T-cell (primary cell): ENCODE measurements at regions not wholly inside any gene's neighbourhood (a gene's known extent, or its start where the extent isn't known, plus 50 kb on each side); places are given as distances from the start of the nearest gene placed in this dataset.
A peak's percentile ranks its signal among the peaks of the same experiment; 100 is the strongest.

ENCODE experiments used
- ATAC-seq, 4 experiments: fragments of 200-7000 bp in 3 of 4; fragments of 150-1000 bp in 1 of 4; cut with Tn5 transposase; replicated peaks in 1 of 4; 1 replicate in 3 of 4; 2 replicates in 1 of 4; pipeline ENCODE4 v1.10.0; 2021; ENCODE audit warnings: moderate library complexity in 3 of 4, mild to moderate bottlenecking in 2 of 4, moderate number of reproducible peaks in 1 of 4
- CTCF ChIA-PET, 2 donors: fragments of 300-600 bp; sonication (Branson Sonifier 250); formaldehyde crosslinking; loops; one replicate each; lab custom pipeline; 2022; ENCODE audit warnings: antibody characterized with exemption in 2 of 2; lab: Charles Lee
- POLR2A ChIA-PET, 2 donors: fragments of 300-600 bp; sonication (Branson Sonifier 250); formaldehyde crosslinking; loops; one replicate each; lab custom pipeline; 2022; ENCODE audit warnings: antibody characterized with exemption in 2 of 2; lab: Charles Lee
- DNase-seq, 35 experiments: peaks; one replicate each; pipeline versions ENCODE4 v3.0.0 to v3.0.0-alpha.2; 2013 to 2023
- H3K27ac ChIP-seq: one replicate; pipeline ENCODE4 v1.5.1; 2013; ENCODE audit warnings: low read length
- H3K27me3 ChIP-seq, 2 experiments: replicated peaks in 1 of 2; 1 replicate in 1 of 2; 2 replicates in 1 of 2; pipeline versions ENCODE4 v1.6.1 to v1.7.0; 2013; ENCODE audit warnings: low read length in 1 of 2, mixed read lengths in 1 of 2; ENCODE audit not compliant: control insufficient read depth in 2 of 2, insufficient read depth in 2 of 2; ENCODE audit errors: extremely low read depth in 1 of 2
- H3K36me3 ChIP-seq, 2 donors: 1 replicate in 1 of 2; 2 replicates in 1 of 2; pipeline versions ENCODE4 v1.6.1 to v1.7.0; 2013; ENCODE audit warnings: low read length in 1 of 2; ENCODE audit not compliant: control insufficient read depth in 2 of 2, insufficient read depth in 1 of 2; ENCODE audit errors: extremely low read depth in 1 of 2
- H3K4me1 ChIP-seq, 2 experiments: 1 replicate in 1 of 2; 2 replicates in 1 of 2; pipeline versions ENCODE4 v1.6.1 to v1.7.0; 2013; ENCODE audit warnings: low read length in 2 of 2, mixed read lengths in 1 of 2; ENCODE audit not compliant: insufficient read depth in 2 of 2, control insufficient read depth in 1 of 2; ENCODE audit errors: extremely low read depth in 1 of 2
- H3K4me3 ChIP-seq, 2 donors: 1 replicate in 1 of 2; 2 replicates in 1 of 2; pipeline versions ENCODE4 v1.5.1 to v1.7.0; 2013; ENCODE audit warnings: mild to moderate bottlenecking in 2 of 2, low read length in 1 of 2, moderate library complexity in 1 of 2; ENCODE audit not compliant: control insufficient read depth in 1 of 2; ENCODE audit errors: extremely low read depth in 1 of 2
- H3K9me3 ChIP-seq: 2 replicates; pipeline ENCODE4 v1.7.0; 2013
- H3K27ac Mint-ChIP-seq, 2 donors: one replicate each; pipeline ENCODE4 v1.8.0; 2020 to 2021; ENCODE audit warnings: mild to moderate bottlenecking in 2 of 2, mixed read lengths in 2 of 2
- H3K27me3 Mint-ChIP-seq, 2 donors: one replicate each; pipeline ENCODE4 v1.8.0; 2021 to 2022; ENCODE audit warnings: mixed read lengths in 2 of 2
- H3K36me3 Mint-ChIP-seq: one replicate; pipeline ENCODE4 v1.8.0; 2021; ENCODE audit warnings: mixed read lengths
- H3K4me1 Mint-ChIP-seq, 3 donors: one replicate each; pipeline ENCODE4 v1.8.0; 2020 to 2022; ENCODE audit warnings: mixed read lengths in 3 of 3, mild to moderate bottlenecking in 1 of 3
- H3K4me3 Mint-ChIP-seq, 3 donors: one replicate each; pipeline ENCODE4 v1.8.0; 2020 to 2022; ENCODE audit warnings: mild to moderate bottlenecking in 3 of 3, mixed read lengths in 3 of 3, moderate library complexity in 3 of 3
- H3K9me3 Mint-ChIP-seq, 3 donors: one replicate each; pipeline ENCODE4 v1.8.0; 2020 to 2022; ENCODE audit warnings: mixed read lengths in 3 of 3
- WGBS: methylation state at CpG from one replicate; pipeline ENCODE4 v1.1.5; 2013; ENCODE audit warnings: missing lambda C conversion rate; ENCODE audit not compliant: insufficient coverage; 5-methylcytosine and 5-hydroxymethylcytosine counted together

GRCh38 chr1:58861076-58861475 is 77.2 kb upstream of the JUN start:
- Mint-ChIP-seq H3K9me3 (no peaks in the 10 kb centered on the region), H3K4me3 (no peak overlapping the region), H3K27me3 (no peaks in the 10 kb centered on the region), H3K36me3 (no peaks in the 10 kb centered on the region), H3K27ac (peak overlapping the region in 1 of 2 donors; percentile 29), H3K4me1 (peaks cover 34 to 44% (median 40%) of the 10 kb centered on the region in 3 donors)
- no peaks in the 10 kb centered on the region for H3K27me3 ChIP-seq
- 92% methylated on average over 1 of the region's 1 CpG for WGBS
- no peaks in the 10 kb centered on the region for H3K36me3 ChIP-seq
- ATAC-seq (no peak), DNase-seq (no peak)
- ChIA-PET CTCF (interaction anchor here in 1 of 2 donors (0.8 kb wide), 1 partner anchor 66 kb away, joined by 4 read pairs; no protein-coding TSS in a partner anchor), POLR2A (no interaction called here)
- H3K4me3 ChIP-seq = no peak overlapping the region
- no peak overlapping the region for H3K27ac ChIP-seq
- no peaks in the 10 kb centered on the region for H3K9me3 ChIP-seq
- H3K4me1 ChIP-seq = peaks cover 22 to 25% of the 10 kb centered on the region in 2 experiments

GRCh38 chr1:58861506-58861905 is 77.7 kb upstream of the JUN start:
- no peak overlapping the region for H3K4me3 Mint-ChIP-seq
- ChIA-PET CTCF (no interaction called here), POLR2A (no interaction called here)
- Histone ChIP-seq H3K4me3 (no peak overlapping the region), H3K27ac (no peak overlapping the region), H3K36me3 (no peaks in the 10 kb centered on the region), H3K27me3 (no peaks in the 10 kb centered on the region), H3K9me3 (no peaks in the 10 kb centered on the region), H3K4me1 (peaks cover 22 to 25% of the 10 kb centered on the region in 2 experiments)
- H3K27me3 Mint-ChIP-seq = no peaks in the 10 kb centered on the region
- peaks cover 34 to 44% (median 40%) of the 10 kb centered on the region in 3 donors for H3K4me1 Mint-ChIP-seq
- no peaks in the 10 kb centered on the region for H3K9me3 Mint-ChIP-seq
- no peak for DNase-seq
- no peak overlapping the region for H3K27ac Mint-ChIP-seq
- H3K36me3 Mint-ChIP-seq = no peaks in the 10 kb centered on the region
- ATAC-seq = no peak

- POLR2A ChIA-PET = no interaction called here
- H3K4me1 ChIP-seq = peaks cover 16 to 17% of the 10 kb centered on the region in 2 experiments
- Mint-ChIP-seq H3K4me3 (no peak overlapping the region), H3K4me1 (peaks cover 23 to 31% (median 28%) of the 10 kb centered on the region in 3 donors), H3K27ac (no peak overlapping the region), H3K27me3 (no peaks in the 10 kb centered on the region), H3K9me3 (no peaks in the 10 kb centered on the region), H3K36me3 (no peaks in the 10 kb centered on the region)
- no peak overlapping the region for H3K27ac ChIP-seq
- no peak overlapping the region for H3K4me3 ChIP-seq
- no peaks in the 10 kb centered on the region for H3K27me3 ChIP-seq
- no peaks in the 10 kb centered on the region for H3K36me3 ChIP-seq
- CTCF ChIA-PET = no interaction called here
- WGBS = 100% methylated on average over 1 of the region's 1 CpG
- ATAC-seq (no peak), DNase-seq (no peak)
- no peaks in the 10 kb centered on the region for H3K9me3 ChIP-seq
Measured at GRCh38 chr1:58862728-58863385, 79.0 kb upstream of the JUN start.

GRCh38 chr1:58864654-58865053 is 80.8 kb upstream of the JUN start:
- Histone ChIP-seq H3K9me3 (no peaks in the 10 kb centered on the region), H3K27me3 (no peaks in the 10 kb centered on the region), H3K4me1 (peaks cover 0 to 5% of the 10 kb centered on the region in 2 experiments), H3K4me3 (no peak overlapping the region), H3K27ac (no peak overlapping the region), H3K36me3 (no peaks in the 10 kb centered on the region)
- H3K27ac Mint-ChIP-seq = no peak overlapping the region
- H3K36me3 Mint-ChIP-seq = no peaks in the 10 kb centered on the region
- ChIA-PET POLR2A (no interaction called here), CTCF (no interaction called here)
- WGBS = no CpG with 5 or more reads among the region's 2 CpGs
- no peaks in the 10 kb centered on the region for H3K27me3 Mint-ChIP-seq
- H3K9me3 Mint-ChIP-seq = no peaks in the 10 kb centered on the region
- H3K4me1 Mint-ChIP-seq = peaks cover 6 to 16% (median 12%) of the 10 kb centered on the region in 3 donors
- H3K4me3 Mint-ChIP-seq = no peak overlapping the region
- DNase-seq = no peak
- ATAC-seq = no peak

GRCh38 chr1:58866578-58866977 is 82.7 kb upstream of the JUN start:
- ChIA-PET CTCF (no interaction called here), POLR2A (no interaction called here)
- H3K4me3 ChIP-seq = no peak overlapping the region
- WGBS = no CpG with 5 or more reads among the region's 2 CpGs
- Mint-ChIP-seq H3K4me1 (no peaks in the 10 kb centered on the region), H3K27me3 (no peaks in the 10 kb centered on the region), H3K36me3 (no peaks in the 10 kb centered on the region), H3K27ac (no peak overlapping the region), H3K9me3 (no peaks in the 10 kb centered on the region), H3K4me3 (no peak overlapping the region)
- no peaks in the 10 kb centered on the region for H3K4me1 ChIP-seq
- ATAC-seq = no peak
- no peaks in the 10 kb centered on the region for H3K9me3 ChIP-seq
- no peaks in the 10 kb centered on the region for H3K36me3 ChIP-seq
- H3K27ac ChIP-seq = no peak overlapping the region
- DNase-seq = no peak
- no peaks in the 10 kb centered on the region for H3K27me3 ChIP-seq

GRCh38 chr1:58869638-58870297 is 85.9 kb upstream of the JUN start:
- H3K27ac ChIP-seq = no peak overlapping the region
- no peak overlapping the region for H3K27ac Mint-ChIP-seq
- no peaks in the 10 kb centered on the region for H3K9me3 Mint-ChIP-seq
- H3K4me1 Mint-ChIP-seq = no peaks in the 10 kb centered on the region
- CTCF ChIA-PET = interaction anchor here in 1 of 2 donors (0.6 kb wide), 1 partner anchor 16 kb away, joined by 3 read pairs; no protein-coding TSS in a partner anchor
- DNase-seq (no peak), ATAC-seq (no peak)
- H3K4me3 ChIP-seq = no peak overlapping the region
- POLR2A ChIA-PET = no interaction called here
- no peak overlapping the region for H3K4me3 Mint-ChIP-seq
- 100% methylated on average over 2 of the region's 3 CpGs for WGBS
- H3K27me3 ChIP-seq = no peaks in the 10 kb centered on the region
- H3K4me1 ChIP-seq = no peaks in the 10 kb centered on the region
- H3K27me3 Mint-ChIP-seq = peaks cover 0 to 6% of the 10 kb centered on the region in 2 donors
- H3K9me3 ChIP-seq = no peaks in the 10 kb centered on the region
- H3K36me3 Mint-ChIP-seq = no peaks in the 10 kb centered on the region
- no peaks in the 10 kb centered on the region for H3K36me3 ChIP-seq
